ENCODE measurements at regions not wholly inside any gene's neighbourhood (a gene's known extent, or its start where the extent isn't known, plus 50 kb on each side); places are given as distances from the start of the nearest gene placed in this dataset.

DNA sequence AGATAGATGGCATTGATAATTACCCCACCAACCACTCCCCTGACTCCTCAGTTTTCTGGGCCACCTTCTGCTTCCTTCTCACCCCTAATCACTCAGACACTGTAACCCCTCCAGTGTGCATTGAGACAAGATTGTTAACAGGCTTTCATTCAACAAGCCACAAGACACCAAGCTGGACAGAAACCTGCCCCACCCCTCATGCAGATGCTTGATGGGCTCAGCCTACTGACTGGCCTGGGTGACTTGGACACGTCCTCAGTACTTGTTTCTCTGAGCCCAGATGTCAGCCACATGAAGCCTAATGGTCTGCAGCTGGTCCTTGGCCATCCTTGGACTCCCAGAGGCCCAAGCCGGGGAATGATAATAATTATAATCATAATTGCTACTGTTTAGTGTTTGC, 71.4 kb upstream of the SMIM23 start:
- TF ChIP-seq, protein P1, sequence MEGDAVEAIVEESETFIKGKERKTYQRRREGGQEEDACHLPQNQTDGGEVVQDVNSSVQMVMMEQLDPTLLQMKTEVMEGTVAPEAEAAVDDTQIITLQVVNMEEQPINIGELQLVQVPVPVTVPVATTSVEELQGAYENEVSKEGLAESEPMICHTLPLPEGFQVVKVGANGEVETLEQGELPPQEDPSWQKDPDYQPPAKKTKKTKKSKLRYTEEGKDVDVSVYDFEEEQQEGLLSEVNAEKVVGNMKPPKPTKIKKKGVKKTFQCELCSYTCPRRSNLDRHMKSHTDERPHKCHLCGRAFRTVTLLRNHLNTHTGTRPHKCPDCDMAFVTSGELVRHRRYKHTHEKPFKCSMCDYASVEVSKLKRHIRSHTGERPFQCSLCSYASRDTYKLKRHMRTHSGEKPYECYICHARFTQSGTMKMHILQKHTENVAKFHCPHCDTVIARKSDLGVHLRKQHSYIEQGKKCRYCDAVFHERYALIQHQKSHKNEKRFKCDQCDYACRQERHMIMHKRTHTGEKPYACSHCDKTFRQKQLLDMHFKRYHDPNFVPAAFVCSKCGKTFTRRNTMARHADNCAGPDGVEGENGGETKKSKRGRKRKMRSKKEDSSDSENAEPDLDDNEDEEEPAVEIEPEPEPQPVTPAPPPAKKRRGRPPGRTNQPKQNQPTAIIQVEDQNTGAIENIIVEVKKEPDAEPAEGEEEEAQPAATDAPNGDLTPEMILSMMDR (IDR thresholded peaks at IDR 0.05; ENCODE audit: insufficient read depth, low read length, poor library complexity, severe bottlenecking), result no peak
- no peak for TF ChIP-seq EZH2phosphoT487 (conservative IDR thresholded peaks at IDR 0.05; ENCODE audit: low read length)
